PFSK-1 (cell line): ENCODE measurements at regions not wholly inside any gene's neighbourhood (a gene's known extent, or its start where the extent isn't known, plus 50 kb on each side); places are given as distances from the start of the nearest gene placed in this dataset.

Experiments used
- FOXP2 ChIP-seq: optimal IDR thresholded peaks from 2 replicates; pipeline ENCODE3; 2011; ENCODE audit warnings: borderline replicate concordance, control low read depth, inconsistent platforms; ENCODE audit not compliant: insufficient read depth; ENCODE audit errors: extremely low read length, extremely low read depth
- POLR2AphosphoS5 ChIP-seq: IDR thresholded peaks from 2 replicates; pipeline ENCODE4 v1.6.1; 2012; ENCODE audit warnings: low read depth, mild to moderate bottlenecking, control low read depth, low read length, moderate library complexity
- REST ChIP-seq, 2 experiments: IDR thresholded peaks; 2 replicates each; pipeline versions ENCODE4 v1.6.1 to v1.8.0; 2011 to 2012; ENCODE audit warnings: low read depth in 2 of 2, low read length in 2 of 2, control low read depth in 1 of 2, inconsistent platforms in 1 of 2, mild to moderate bottlenecking in 1 of 2, moderate library complexity in 1 of 2; ENCODE audit not compliant: insufficient read depth in 1 of 2
- SIN3A ChIP-seq: IDR thresholded peaks from 2 replicates; pipeline ENCODE4 v1.6.1; 2012; ENCODE audit warnings: mild to moderate bottlenecking, low read length, moderate library complexity, borderline replicate concordance; ENCODE audit not compliant: insufficient read depth
- TAF1 ChIP-seq: IDR thresholded peaks from 2 replicates; pipeline ENCODE4 v1.6.1; 2012; ENCODE audit warnings: low read length, control low read depth, borderline replicate concordance; ENCODE audit not compliant: insufficient read depth

- TF ChIP-seq POLR2AphosphoS5 = no peak
- no peak for TF ChIP-seq REST (IDR thresholded peaks at IDR 0.05; ENCODE audit: insufficient read depth in 1 of 2, low read depth in 2 of 2, low read length in 2 of 2)
- TF ChIP-seq SIN3A = no peak
- no peak for TF ChIP-seq TAF1
- TF ChIP-seq FOXP2 = no peak
These were observed 72.0 kb upstream of the TMEM178A start for GRCh38 chr2:39593439-39594393.

GRCh38 chr2:39595116-39595515 is 70.6 kb upstream of the TMEM178A start:
- TF ChIP-seq POLR2AphosphoS5 = no peak

GRCh38 chr2:39597314-39597713 is 68.4 kb upstream of the TMEM178A start:
- no peak for TF ChIP-seq REST (IDR thresholded peaks at IDR 0.05; ENCODE audit: insufficient read depth in 1 of 2, low read depth in 2 of 2, low read length in 2 of 2)
- TF ChIP-seq SIN3A = no peak
- no peak for TF ChIP-seq POLR2AphosphoS5
- no peak for TF ChIP-seq FOXP2
- no peak for TF ChIP-seq TAF1

GRCh38 chr2:39602616-39603015 is 63.1 kb upstream of the TMEM178A start:
- TF ChIP-seq REST (IDR thresholded peaks at IDR 0.05; ENCODE audit: insufficient read depth in 1 of 2, low read depth in 2 of 2, low read length in 2 of 2) (no peak), FOXP2 (no peak), TAF1 (no peak), SIN3A (no peak), POLR2AphosphoS5 (no peak)

- no peak for TF ChIP-seq POLR2AphosphoS5
- no peak for TF ChIP-seq SIN3A
- TF ChIP-seq REST (IDR thresholded peaks at IDR 0.05; ENCODE audit: insufficient read depth in 1 of 2, low read depth in 2 of 2, low read length in 2 of 2) = no peak
- TF ChIP-seq TAF1 = no peak
- TF ChIP-seq FOXP2 = no peak
These were observed 62.3 kb upstream of the TMEM178A start for GRCh38 chr2:39603436-39603835.
